Adrenal gland (tissue), 9 donors: ENCODE measurements at regions not wholly inside any gene's neighbourhood (a gene's known extent, or its start where the extent isn't known, plus 50 kb on each side); places are given as distances from the start of the nearest gene placed in this dataset.
A peak's percentile ranks its signal among the peaks of the same experiment; 100 is the strongest.

Experiments used
- DNase-seq, 7 donors: peaks; one replicate each; pipeline ENCODE4 v3.0.0-alpha.2; 2019 to 2020
- H3K27ac ChIP-seq, 5 donors: fragments of 200-600 bp; sonication (generic) in 4 of 5; 1 replicate in 3 of 5; 2 replicates in 2 of 5; pipeline versions ENCODE4 v1.5.1 to v1.8.0; 2016 to 2020; ENCODE audit warnings: mild to moderate bottlenecking in 1 of 5
- H3K27me3 ChIP-seq: fragments of 200-600 bp; 2 replicates; pipeline ENCODE4 v1.8.0; 2021
- H3K36me3 ChIP-seq, 2 donors: fragments of 200-600 bp; replicated peaks in 1 of 2; 1 replicate in 1 of 2; 2 replicates in 1 of 2; pipeline versions ENCODE4 v1.5.1 to v1.8.0; 2018 to 2022
- H3K4me1 ChIP-seq, 2 donors: fragments of 200-600 bp; replicated peaks in 1 of 2; 1 replicate in 1 of 2; 2 replicates in 1 of 2; pipeline versions ENCODE4 v1.5.1 to v1.8.0; 2018 to 2021
- H3K4me3 ChIP-seq, 4 donors: fragments of 200-600 bp; sonication (generic) in 3 of 4; one replicate each; pipeline ENCODE4 v1.5.1; 2016 to 2018
- H3K9me3 ChIP-seq, 3 donors: fragments of 200-600 bp; sonication (generic) in 1 of 3; replicated peaks in 1 of 3; 1 replicate in 2 of 3; 2 replicates in 1 of 3; pipeline versions ENCODE4 v1.5.1 to v1.8.0; 2016 to 2021
- POLR2A ChIP-seq, 2 donors: fragments of 450-650 bp; IDR thresholded peaks; one replicate each; pipeline ENCODE4 v1.6.1; 2017; ENCODE audit warnings: antibody characterized with exemption in 2 of 2, mild to moderate bottlenecking in 2 of 2, moderate library complexity in 1 of 2
- WGBS, 4 donors: extraction: QIAGEN DNeasy Blood & Tissue Kit in 2 of 4; methylation state at CpG; one replicate each; pipeline versions ENCODE4 v1.1.5 to v1.1.7; 2013 to 2017; 5-methylcytosine and 5-hydroxymethylcytosine counted together
- intact Hi-C, 2 donors: fragments of 100-400 bp; cut with DNase I; formaldehyde crosslinking; loops; one replicate each; pipeline versions ENCODE4 v1.14.1 to v1.15.0; 2022 to 2023
- TF ChIP-seq, protein P1 (sequence below), 6 experiments: fragments of 450-650 bp in 4 of 6; fragments of 200-600 bp in 2 of 6; sonication (generic) in 1 of 6; IDR thresholded peaks; 1 replicate in 5 of 6; 2 replicates in 1 of 6; pipeline versions ENCODE4 v1.5.1 to v1.8.0; 2016 to 2021; ENCODE audit warnings: antibody characterized with exemption in 6 of 6, mild to moderate bottlenecking in 2 of 6, moderate library complexity in 1 of 6
- donor health status: healthy with polysubstance abuse.
- donor health status: Bipolar disorder and iron deficiency.
- donor health status: DM: yes; HTN: yes; CAD: no.
- donor health status: DM: no; HTN: no; CAD: no.
- donor health status: DM: no; HTN: no; CAD: no.

DNA sequence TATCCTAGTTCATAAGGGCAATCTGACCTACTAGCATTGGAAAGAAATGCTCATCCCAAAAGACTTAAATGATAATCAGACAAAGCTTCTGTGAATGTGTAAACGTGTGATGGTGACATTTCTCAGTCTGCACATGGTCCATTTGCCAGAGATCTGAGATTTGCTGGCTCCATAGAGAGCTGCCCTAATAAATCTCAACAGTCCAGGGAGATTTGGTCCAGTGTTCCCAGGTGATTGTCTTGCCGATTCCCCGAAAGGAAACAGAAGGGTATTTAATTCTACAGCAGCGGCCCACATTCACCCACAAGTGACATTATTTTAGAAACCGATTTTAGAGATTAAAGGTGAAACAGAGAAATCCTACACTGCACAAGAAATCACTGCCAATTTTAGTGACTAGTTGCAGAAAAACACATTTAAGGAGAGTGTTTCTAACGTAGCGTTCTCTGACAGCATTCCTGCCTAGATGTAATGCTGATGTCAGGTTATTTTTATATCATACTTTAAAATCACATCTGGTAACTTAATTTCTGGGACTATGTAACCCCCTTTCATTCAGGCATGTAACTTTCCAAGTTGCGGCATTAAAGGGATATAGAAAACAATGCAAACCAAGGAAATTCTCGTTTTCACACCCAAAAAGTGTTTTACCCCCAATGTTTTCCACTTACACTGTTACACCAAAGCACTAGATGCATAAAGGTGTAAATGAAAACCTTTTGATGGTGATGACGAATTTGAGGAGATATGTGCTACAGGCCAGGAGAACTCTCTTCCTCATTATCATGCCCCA is 231.9 kb upstream of the FN1 start:
- H3K36me3 ChIP-seq: no peaks in the 10 kb centered on the region
- H3K27ac ChIP-seq: no peak overlapping the region
- H3K9me3 ChIP-seq: no peaks in the 10 kb centered on the region
- H3K27me3 ChIP-seq: no peaks in the 10 kb centered on the region
- no peak overlapping the region for H3K4me3 ChIP-seq
- peaks cover 0 to 5% of the 10 kb centered on the region in 2 donors for H3K4me1 ChIP-seq
- intact Hi-C loops: no loop called here
- TF ChIP-seq POLR2A (IDR thresholded peaks at IDR 0.05): no peak
- TF ChIP-seq, protein P1, sequence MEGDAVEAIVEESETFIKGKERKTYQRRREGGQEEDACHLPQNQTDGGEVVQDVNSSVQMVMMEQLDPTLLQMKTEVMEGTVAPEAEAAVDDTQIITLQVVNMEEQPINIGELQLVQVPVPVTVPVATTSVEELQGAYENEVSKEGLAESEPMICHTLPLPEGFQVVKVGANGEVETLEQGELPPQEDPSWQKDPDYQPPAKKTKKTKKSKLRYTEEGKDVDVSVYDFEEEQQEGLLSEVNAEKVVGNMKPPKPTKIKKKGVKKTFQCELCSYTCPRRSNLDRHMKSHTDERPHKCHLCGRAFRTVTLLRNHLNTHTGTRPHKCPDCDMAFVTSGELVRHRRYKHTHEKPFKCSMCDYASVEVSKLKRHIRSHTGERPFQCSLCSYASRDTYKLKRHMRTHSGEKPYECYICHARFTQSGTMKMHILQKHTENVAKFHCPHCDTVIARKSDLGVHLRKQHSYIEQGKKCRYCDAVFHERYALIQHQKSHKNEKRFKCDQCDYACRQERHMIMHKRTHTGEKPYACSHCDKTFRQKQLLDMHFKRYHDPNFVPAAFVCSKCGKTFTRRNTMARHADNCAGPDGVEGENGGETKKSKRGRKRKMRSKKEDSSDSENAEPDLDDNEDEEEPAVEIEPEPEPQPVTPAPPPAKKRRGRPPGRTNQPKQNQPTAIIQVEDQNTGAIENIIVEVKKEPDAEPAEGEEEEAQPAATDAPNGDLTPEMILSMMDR (IDR thresholded peaks at IDR 0.05): no peak
- 78 to 89% (median 84%) methylated on average over 8 to 10 of the region's 10 CpGs for whole genome bisulfite sequencing, 4 donors
- no peak for DNase-seq

DNA sequence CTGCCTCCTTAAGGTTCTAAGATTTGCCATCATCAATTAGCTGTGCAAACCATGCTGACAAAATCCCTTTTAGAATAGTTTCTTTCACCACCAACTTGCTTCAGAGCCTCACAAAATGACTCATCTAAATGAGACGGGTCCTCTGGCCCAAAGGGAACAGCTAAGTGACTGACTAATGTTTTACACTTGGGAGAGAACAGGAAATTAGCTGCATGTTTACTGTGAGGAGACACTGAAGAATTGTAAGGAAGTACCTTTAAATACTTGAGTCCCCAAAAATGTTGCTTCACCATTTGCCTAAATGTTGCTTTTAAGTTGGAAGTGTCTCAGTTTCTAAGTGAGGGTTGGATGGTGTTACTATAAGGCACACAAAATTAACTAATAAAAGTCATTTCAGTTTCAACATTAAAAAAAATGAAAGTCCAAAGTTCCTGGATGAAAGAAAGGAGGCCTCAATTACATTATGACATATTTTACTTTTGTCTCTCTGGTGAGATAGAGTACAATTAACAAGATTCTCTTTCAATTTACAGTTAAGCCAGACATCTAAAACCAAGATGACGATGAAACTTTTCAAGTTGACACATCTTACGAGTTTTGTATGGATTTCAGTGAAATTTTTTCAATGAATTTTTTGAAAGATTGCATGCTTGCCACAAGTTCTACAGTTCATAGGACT is 229.1 kb upstream of the FN1 start:
- H3K4me1 ChIP-seq: peaks cover 0 to 5% of the 10 kb centered on the region in 2 donors
- intact Hi-C loops: no loop called here
- WGBS, 4 donors: 61 to 72% (median 67%) methylated on average over 3 of the region's 3 CpGs
- H3K4me3 ChIP-seq: no peak overlapping the region
- peak in 3 of 7 donors; percentile 18 to 29 (median 21) for DNase-seq
- no peak overlapping the region for H3K27ac ChIP-seq
- H3K27me3 ChIP-seq: no peaks in the 10 kb centered on the region
- no peaks in the 10 kb centered on the region for H3K36me3 ChIP-seq
- TF ChIP-seq, protein P1 (IDR thresholded peaks at IDR 0.05): no peak
- no peak for TF ChIP-seq POLR2A (IDR thresholded peaks at IDR 0.05)
- H3K9me3 ChIP-seq: no peaks in the 10 kb centered on the region

DNA sequence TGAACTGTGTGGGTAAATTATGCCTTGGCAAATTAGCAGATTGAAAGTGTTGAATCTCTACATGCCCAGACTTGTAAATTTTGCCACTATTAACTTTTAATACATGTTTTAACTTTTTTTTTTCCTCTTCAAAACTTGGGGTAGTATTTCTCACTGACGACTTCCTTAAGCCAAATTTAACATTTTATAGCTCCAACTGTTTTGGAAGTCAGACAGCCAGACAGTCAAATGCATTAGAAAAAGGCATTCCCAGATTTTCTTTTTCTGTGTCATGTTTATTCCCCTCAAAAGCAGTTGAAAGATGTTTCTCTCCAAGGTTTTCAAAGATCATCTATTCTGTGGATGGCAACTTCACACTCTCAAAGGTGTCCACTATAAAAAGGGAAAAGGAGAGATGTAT is 226.8 kb upstream of the FN1 start:
- intact Hi-C loops: no loop called here
- 77 to 98% (median 90%) methylated on average over 1 of the region's 1 CpG for WGBS, 4 donors
- peaks cover 0 to 5% of the 10 kb centered on the region in 2 donors for H3K4me1 ChIP-seq

GRCh38 chr2:215660687-215661086 is 224.8 kb upstream of the FN1 start:
- no peak overlapping the region for H3K27ac ChIP-seq
- no peak for DNase-seq
- H3K36me3 ChIP-seq: no peaks in the 10 kb centered on the region
- intact Hi-C loops: no loop called here
- 95 to 96% (median 96%) methylated on average over 8 of the region's 8 CpGs for WGBS, 4 donors
- TF ChIP-seq POLR2A (IDR thresholded peaks at IDR 0.05): no peak
- TF ChIP-seq, protein P1 (IDR thresholded peaks at IDR 0.05): no peak
- no peak overlapping the region for H3K4me3 ChIP-seq
- no peaks in the 10 kb centered on the region for H3K27me3 ChIP-seq
- no peaks in the 10 kb centered on the region for H3K9me3 ChIP-seq
- peaks cover 0 to 5% of the 10 kb centered on the region in 2 donors for H3K4me1 ChIP-seq

More for the DNA sequence above, 226.8 kb upstream of the FN1 start:
- no peak for DNase-seq
- Histone ChIP-seq H3K9me3 (no peaks in the 10 kb centered on the region), H3K4me3 (no peak overlapping the region), H3K27ac (no peak overlapping the region), H3K36me3 (no peaks in the 10 kb centered on the region), H3K27me3 (no peaks in the 10 kb centered on the region)
- no peak for TF ChIP-seq POLR2A (IDR thresholded peaks at IDR 0.05)
- TF ChIP-seq, protein P1 (IDR thresholded peaks at IDR 0.05): no peak
